HCT116 (cell line): ENCODE measurements at regions not wholly inside any gene's neighbourhood (a gene's known extent, or its start where the extent isn't known, plus 50 kb on each side); places are given as distances from the start of the nearest gene placed in this dataset.
"Not testable (repeated sequence)": the region's sequence is repeated elsewhere in the genome, so short reads cannot be mapped to it uniquely, and the experiment has no call there.

Source experiments
- ATAC-seq: fragments of 200-7000 bp; cut with Tn5 transposase; 2 replicates; pipeline ENCODE4 v1.9.1; 2020; ENCODE audit warnings: mild to moderate bottlenecking, moderate library complexity
- BruUV-seq: library from RNA; stranded (reverse); fragments of 400-500 nt; replicated peaks from 2 replicates; lab custom pipeline; 2021; lab: Mats Ljungman, UMichigan
- CTCF ChIA-PET: fragments of 300-600 bp; sonication (Branson Sonifier 250); formaldehyde crosslinking; loops from one replicate; lab custom pipeline; 2021; ENCODE audit warnings: antibody characterized with exemption; lab: Charles Lee
- POLR2A ChIA-PET: fragments of 300-600, 350-600 bp; sonication (Branson Sonifier 250); formaldehyde crosslinking; loops from one replicate; lab custom pipeline; 2021; ENCODE audit warnings: antibody characterized with exemption; lab: Charles Lee
- RAD21 ChIA-PET, 2 experiments: fragments of 300-600 bp; sonication (Branson Sonifier 250); formaldehyde crosslinking; loops; one replicate each; lab custom pipeline; 2023; ENCODE audit warnings: low total read pairs in 2 of 2; ENCODE audit not compliant: uncharacterized antibody in 2 of 2, unreplicated experiment in 2 of 2, low non-redundant PET in 1 of 2; lab: Charles Lee
- DNase-seq: peaks from one replicate; pipeline ENCODE4 v3.0.0-alpha.2; 2010; ENCODE audit warnings: low read depth, low spot score
- H2AFZ ChIP-seq: fragments of 200-600 bp; shearing (Covaris generic), sonication (generic); 2 replicates; pipeline ENCODE4 v1.6.1; 2017; ENCODE audit warnings: low read depth, mixed run types, mixed read lengths, antibody characterized with exemption, low read length; ENCODE audit not compliant: poor library complexity, severe bottlenecking
- H3K27ac ChIP-seq: 2 replicates; pipeline ENCODE4 v1.5.1; 2012; ENCODE audit warnings: low read depth, low read length
- H3K27me3 ChIP-seq: fragments of 200-600 bp; sonication (generic); 2 replicates; pipeline ENCODE4 v1.6.1; 2016; ENCODE audit warnings: mixed run types, low read length, mixed read lengths; ENCODE audit not compliant: insufficient read depth
- H3K36me3 ChIP-seq, 2 experiments: fragments of 200-500 bp in 1 of 2; fragments of 200-600 bp in 1 of 2; sonication (Bioruptor generic) in 1 of 2; sonication (generic) in 1 of 2; 2 replicates each; pipeline versions ENCODE4 v1.5.1 to v1.6.1; 2014 to 2016; ENCODE audit warnings: low read length in 2 of 2, inconsistent platforms in 1 of 2, mixed read lengths in 1 of 2, mixed run types in 1 of 2; ENCODE audit not compliant: insufficient read depth in 2 of 2, control insufficient read depth in 1 of 2
- H3K4me1 ChIP-seq, 2 experiments: fragments of 200-600 bp in 1 of 2; sonication (generic) in 1 of 2; 2 replicates each; pipeline versions ENCODE4 v1.5.1 to v1.6.1; 2012 to 2017; ENCODE audit warnings: low read length in 2 of 2, inconsistent platforms in 1 of 2, mild to moderate bottlenecking in 1 of 2, mixed read lengths in 1 of 2, mixed run types in 1 of 2, moderate library complexity in 1 of 2; ENCODE audit not compliant: insufficient read depth in 2 of 2, control insufficient read depth in 1 of 2
- H3K4me2 ChIP-seq: fragments of 200-600 bp; sonication (generic); 2 replicates; pipeline ENCODE4 v1.6.1; 2017; ENCODE audit warnings: mixed run types, low read length, mixed read lengths
- H3K4me3 ChIP-seq, 2 experiments: fragments of 200-600 bp in 1 of 2; sonication (generic) in 1 of 2; replicated peaks in 1 of 2; 2 replicates each; pipeline ENCODE4 v1.5.1; 2011 to 2016; ENCODE audit warnings: low read length in 2 of 2, control low read depth in 1 of 2, low read depth in 1 of 2, mild to moderate bottlenecking in 1 of 2, mixed read lengths in 1 of 2, mixed run types in 1 of 2
- H3K79me2 ChIP-seq: fragments of 200-600 bp; sonication (generic); 2 replicates; pipeline ENCODE4 v1.6.1; 2017; ENCODE audit warnings: mild to moderate bottlenecking, mixed run types, low read length, moderate library complexity, mixed read lengths; ENCODE audit not compliant: insufficient read depth
- H3K9ac ChIP-seq: fragments of 200-600 bp; sonication (generic); 2 replicates; pipeline ENCODE4 v1.6.1; 2016; ENCODE audit warnings: low read length, mixed read lengths
- H3K9me2 ChIP-seq: fragments of 200-600 bp; sonication (generic), shearing (Covaris generic); 2 replicates; pipeline ENCODE4 v1.6.1; 2017; ENCODE audit warnings: mixed run types, mild to moderate bottlenecking, moderate library complexity; ENCODE audit not compliant: insufficient read depth
- H3K9me3 ChIP-seq, 2 experiments: fragments of 200-500 bp in 1 of 2; fragments of 200-600 bp in 1 of 2; sonication (Bioruptor generic) in 1 of 2; sonication (generic) in 1 of 2; 2 replicates each; pipeline ENCODE4 v1.6.1; 2014 to 2017; ENCODE audit warnings: low read length in 2 of 2, mixed read lengths in 2 of 2, inconsistent platforms in 1 of 2, low read depth in 1 of 2, mild to moderate bottlenecking in 1 of 2, mixed run types in 1 of 2, moderate library complexity in 1 of 2; ENCODE audit not compliant: control insufficient read depth in 1 of 2, insufficient read depth in 1 of 2
- H4K20me1 ChIP-seq: fragments of 200-600 bp; sonication (generic), shearing (Covaris generic); 2 replicates; pipeline ENCODE4 v1.6.1; 2017; ENCODE audit warnings: mixed run types, mild to moderate bottlenecking, moderate library complexity; ENCODE audit not compliant: insufficient read depth
- intact Hi-C: fragments of 100-400 bp; cut with micrococcal nuclease; formaldehyde crosslinking; loops from 2 replicates; pipeline ENCODE4 v1.10.0; 2022

DNA sequence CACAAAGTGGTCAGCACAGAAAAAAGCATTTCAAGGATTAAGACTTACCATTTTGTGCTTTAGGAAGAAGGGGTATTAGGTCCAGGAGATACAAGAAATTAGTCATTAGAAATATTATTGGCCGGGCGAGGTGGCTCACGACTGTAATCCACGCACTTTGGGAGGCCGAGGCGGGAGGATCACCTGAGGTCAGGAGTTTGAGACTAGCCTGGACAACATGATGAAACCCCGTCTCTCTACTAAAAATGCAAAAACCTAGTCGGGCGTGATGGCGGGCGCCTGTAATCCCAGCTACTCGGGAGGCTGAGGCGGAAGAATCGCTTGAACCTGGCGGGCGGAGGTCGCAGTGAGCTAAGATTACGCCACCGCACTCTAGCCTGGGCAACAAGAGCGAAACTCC, 111.0 kb downstream of the DDX11 start:
- CTCF ChIA-PET, H3K4me3 ChIP-seq, intact Hi-C loops, BruUV-seq, H3K79me2 ChIP-seq, RAD21 ChIA-PET, H2AFZ ChIP-seq, H4K20me1 ChIP-seq, H3K36me3 ChIP-seq, POLR2A ChIA-PET, DNase-seq, H3K9me3 ChIP-seq, H3K27ac ChIP-seq, H3K9ac ChIP-seq, H3K27me3 ChIP-seq, ATAC-seq, H3K9me2 ChIP-seq, H3K4me2 ChIP-seq, H3K4me1 ChIP-seq: not testable (repeated sequence)

DNA sequence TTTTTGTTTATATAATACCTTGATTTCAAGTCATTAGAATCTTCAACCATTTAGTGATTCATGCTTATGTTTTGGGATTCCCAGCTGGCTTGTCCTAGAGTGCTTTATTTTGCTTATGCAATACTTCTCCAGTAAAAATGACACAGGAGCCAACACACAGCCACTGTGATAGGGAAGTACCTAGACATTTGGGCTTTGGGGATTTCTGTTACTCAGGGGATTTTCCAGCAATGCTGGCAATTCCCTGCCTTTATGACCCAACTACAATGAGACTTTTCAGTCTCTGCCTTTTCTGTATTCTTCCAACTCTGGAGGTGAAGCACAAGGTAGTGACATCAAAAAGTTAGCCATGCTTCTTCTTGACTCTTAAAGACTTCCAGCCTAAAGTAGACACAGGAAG, 119.0 kb downstream of the DDX11 start:
- H3K9me3 ChIP-seq, H3K27ac ChIP-seq, RAD21 ChIA-PET, ATAC-seq, H3K36me3 ChIP-seq, H4K20me1 ChIP-seq, H3K27me3 ChIP-seq, H3K79me2 ChIP-seq, BruUV-seq, intact Hi-C loops, H3K9ac ChIP-seq, H3K4me1 ChIP-seq, H2AFZ ChIP-seq, H3K4me3 ChIP-seq, H3K4me2 ChIP-seq, H3K9me2 ChIP-seq, POLR2A ChIA-PET, CTCF ChIA-PET, DNase-seq: not testable (repeated sequence)

DNA sequence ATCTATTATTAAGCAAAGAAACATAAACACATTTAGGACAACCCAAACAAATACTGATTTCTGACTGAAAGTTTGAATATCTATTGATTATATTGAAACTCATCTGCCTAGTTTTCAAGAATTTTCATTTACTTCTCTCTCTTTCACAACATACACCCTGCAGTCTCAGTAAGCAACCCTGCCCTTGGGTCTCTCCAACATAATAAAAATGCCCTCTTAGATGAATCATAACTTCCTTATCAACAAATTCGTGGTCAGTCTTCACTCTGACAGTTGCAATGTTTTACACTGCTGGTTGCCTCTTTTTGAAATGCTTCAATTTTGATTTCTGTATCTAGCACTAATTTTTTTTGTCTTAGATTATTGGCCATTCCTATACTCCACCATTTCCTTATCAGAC, 122.0 kb downstream of the DDX11 start:
- H3K4me2 ChIP-seq, H2AFZ ChIP-seq, H3K79me2 ChIP-seq, H3K4me1 ChIP-seq, H3K27ac ChIP-seq, H3K4me3 ChIP-seq, RAD21 ChIA-PET, H3K9ac ChIP-seq, H3K27me3 ChIP-seq, H4K20me1 ChIP-seq, CTCF ChIA-PET, H3K9me2 ChIP-seq, H3K9me3 ChIP-seq, H3K36me3 ChIP-seq, POLR2A ChIA-PET, DNase-seq, BruUV-seq, ATAC-seq, intact Hi-C loops: not testable (repeated sequence)

DNA sequence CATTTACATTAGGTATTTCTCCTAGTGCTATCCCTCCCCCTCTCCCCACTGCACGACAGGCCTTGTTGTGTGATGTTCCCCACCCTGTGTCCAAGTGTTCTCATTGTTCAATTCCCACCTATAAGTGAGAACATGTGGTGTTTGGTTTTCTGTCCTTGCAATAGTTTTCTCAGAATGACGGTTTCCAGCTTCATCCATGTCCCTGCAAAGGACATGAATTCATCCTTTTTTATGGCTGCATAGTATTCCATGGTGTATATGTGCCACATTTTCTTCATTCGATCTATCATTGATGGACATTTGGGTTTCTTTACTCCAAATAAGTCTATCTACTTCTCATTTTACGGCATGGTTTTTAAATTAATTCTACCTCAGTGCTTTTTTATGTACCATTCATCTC, 125.8 kb downstream of the DDX11 start:
- H3K9me2 ChIP-seq, H3K27ac ChIP-seq, H3K4me2 ChIP-seq, H2AFZ ChIP-seq, H3K79me2 ChIP-seq, H3K27me3 ChIP-seq, DNase-seq, CTCF ChIA-PET, H4K20me1 ChIP-seq, RAD21 ChIA-PET, BruUV-seq, H3K9ac ChIP-seq, ATAC-seq, H3K36me3 ChIP-seq, H3K9me3 ChIP-seq, intact Hi-C loops, POLR2A ChIA-PET, H3K4me1 ChIP-seq, H3K4me3 ChIP-seq: not testable (repeated sequence)
